ENCODE measurements at regions not wholly inside any gene's neighbourhood (a gene's known extent, or its start where the extent isn't known, plus 50 kb on each side); places are given as distances from the start of the nearest gene placed in this dataset.
A peak's percentile ranks its signal among the peaks of the same experiment; 100 is the strongest.

DNA sequence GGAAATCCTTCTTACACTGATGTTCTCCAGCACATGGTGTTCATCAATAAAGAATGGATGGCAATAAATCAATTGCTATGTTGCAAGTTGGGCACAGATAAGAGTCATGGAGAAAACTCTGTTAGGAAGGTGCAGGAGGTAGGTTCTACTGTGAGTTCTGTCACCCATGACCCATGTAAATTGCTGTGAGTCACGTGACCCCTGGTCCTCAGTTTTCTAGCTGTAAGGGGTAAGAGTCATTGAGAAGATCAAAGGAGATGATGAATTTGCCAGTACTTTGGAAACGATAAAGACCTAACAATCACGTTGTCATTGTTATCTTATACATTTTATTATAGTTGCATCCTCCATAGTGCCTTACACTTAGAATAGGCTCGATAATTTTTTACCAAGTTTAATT is 235.2 kb upstream of the ARID2 start (continued):
- TF ChIP-seq CC2D1A (IDR thresholded peaks at IDR 0.05) (no peak), ZNF175 (CRISPR knock-in tag; IDR thresholded peaks at IDR 0.05; ENCODE audit: low read depth) (no peak), ZNF133 (CRISPR knock-in tag; IDR thresholded peaks at IDR 0.05) (no peak), XRCC5 (IDR thresholded peaks at IDR 0.05; ENCODE audit: low read depth, low read length) (no peak), TOE1 (IDR thresholded peaks at IDR 0.05; ENCODE audit: borderline replicate concordance) (0 out of 2 replicates have a peak, but pooled peaks have one; percentile 22), TOE1 (CRISPR knock-in tag; IDR thresholded peaks at IDR 0.05; ENCODE audit: borderline replicate concordance, low read depth) (no peak), TAF9B (IDR thresholded peaks at IDR 0.05; ENCODE audit: partially characterized antibody) (no peak), USF2 (CRISPR knock-in tag; IDR thresholded peaks at IDR 0.05) (peak; percentile 35), NCOA6 (IDR thresholded peaks at IDR 0.05) (no peak), NR2F6 (CRISPR knock-in tag; IDR thresholded peaks at IDR 0.05) (no peak), TARDBP (IDR thresholded peaks at IDR 0.05) (no peak)

GRCh38 chr12:45498645-45499044 is 230.9 kb upstream of the ARID2 start:
- CTCF ChIA-PET (ENCODE audit: low intra/inter-chr PET ratio): no interaction called here
- H4K20me1 ChIP-seq (replicated peaks; ENCODE audit: control insufficient read depth, insufficient read depth, low read length): no peaks in the 10 kb centered on the region
- no peaks in the 10 kb centered on the region for H3K9me1 ChIP-seq (ENCODE audit: control insufficient read depth, insufficient read depth, low read length)
- H3K79me2 ChIP-seq (ENCODE audit: control insufficient read depth, insufficient read depth, low read length): no peaks in the 10 kb centered on the region
- H3K27me3 ChIP-seq (ENCODE audit: control insufficient read depth in 2 of 2, insufficient read depth in 2 of 2, low read length in 2 of 2): no peaks in the 10 kb centered on the region
- no peaks in the 10 kb centered on the region for H3K36me3 ChIP-seq (ENCODE audit: control insufficient read depth, insufficient read depth, low read length)
- DNase-seq (ENCODE audit: extremely low read depth in 1 of 4, low spot score in 3 of 4) (no peak), FAIRE-seq (no peak), ATAC-seq (no peak)
- POLR2A ChIA-PET: interaction anchor here (1.2 kb wide), 1 partner anchor 9 kb away, joined by 3 read pairs; no protein-coding TSS in a partner anchor
- BruUV-seq (replicated peaks): no TSS peak
- intact Hi-C loops (cut with micrococcal nuclease) (no loop called here), in situ Hi-C loops (cut with MboI) (no loop called here)
- no peak overlapping the region for H3K9ac ChIP-seq (ENCODE audit: insufficient read depth in 1 of 2, low read depth in 2 of 2, low read length in 2 of 2)
- H3K4me3 ChIP-seq: no peak overlapping the region
- no peaks in the 10 kb centered on the region for H3K4me1 ChIP-seq (replicated peaks in 1 of 2; ENCODE audit: control insufficient read depth in 2 of 2, insufficient read depth in 2 of 2, low read length in 2 of 2)
- no peak overlapping the region for H3K27ac ChIP-seq (ENCODE audit: extremely low read depth, low read depth, low read length)
- H2AFZ ChIP-seq (ENCODE audit: low read depth, low read length): no peak overlapping the region
- WGBS (ENCODE audit: insufficient coverage, low coverage, missing lambda C conversion rate): 0% methylated on average over 1 of the region's 1 CpG
- no peaks in the 10 kb centered on the region for H3K9me3 ChIP-seq (replicated peaks; ENCODE audit: control insufficient read depth, insufficient read depth, low read depth, low read length)
- no peak overlapping the region for H3K4me2 ChIP-seq (ENCODE audit: insufficient read depth, low read length)
- TF ChIP-seq ZNF512 (tag; IDR thresholded peaks at IDR 0.05) (no peak), GTF2B (IDR thresholded peaks at IDR 0.05; ENCODE audit: extremely low read depth, insufficient read length) (no peak)

Data from K562 (cell line).